ENCODE measurements at regions not wholly inside any gene's neighbourhood (a gene's known extent, or its start where the extent isn't known, plus 50 kb on each side); places are given as distances from the start of the nearest gene placed in this dataset.
"Not testable (repeated sequence)": the region's sequence is repeated elsewhere in the genome, so short reads cannot be mapped to it uniquely, and the experiment has no call there.

GRCh38 chr6:156599978-156600590 lies 177.1 kb upstream of the ARID1B start:
- DNase-seq, result no peak

DNA sequence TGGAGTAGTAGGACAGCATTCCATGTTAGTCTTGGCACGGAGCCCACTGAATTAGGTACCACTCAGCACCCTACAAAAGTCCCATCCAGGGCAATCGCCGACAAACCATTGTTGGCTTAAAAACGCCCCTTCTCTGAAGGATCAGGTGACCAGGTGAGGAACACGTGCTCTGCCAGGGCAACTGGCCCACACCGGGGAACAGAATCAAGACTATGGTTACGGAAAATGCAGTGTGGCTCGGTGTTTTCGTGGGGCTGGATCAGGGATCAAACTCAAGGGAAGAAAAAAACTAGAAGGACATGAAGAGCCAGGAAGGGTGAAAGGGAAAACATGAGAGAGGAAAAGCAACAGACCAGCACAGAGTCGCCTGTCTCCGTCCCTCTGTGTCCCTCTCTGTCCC lies 177.8 kb upstream of the ARID1B start:
- DNase-seq, result no peak

DNA sequence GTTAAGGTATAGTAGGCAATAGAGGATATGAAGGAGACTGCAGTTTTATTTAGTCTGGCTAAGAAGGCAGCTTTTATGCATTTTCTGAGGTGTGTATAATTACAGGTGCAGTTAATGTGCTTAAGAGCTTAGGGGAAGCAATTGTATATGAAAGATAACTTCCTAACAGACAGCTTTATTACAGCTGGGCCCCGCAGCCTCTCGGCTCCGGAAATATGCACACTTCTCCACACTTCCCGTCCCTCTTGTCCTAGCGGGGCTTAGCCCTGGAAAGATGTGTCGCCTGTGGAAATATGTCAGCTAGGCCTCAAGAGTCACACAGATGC lies 178.4 kb upstream of the ARID1B start:
- DNase-seq, result no peak

- no peak for DNase-seq
These were observed 178.9 kb upstream of the ARID1B start for GRCh38 chr6:156598071-156598854.

- DNase-seq, result no peak
These were observed 180.1 kb upstream of the ARID1B start for GRCh38 chr6:156597095-156597494.

GRCh38 chr6:156595476-156595875 lies 181.7 kb upstream of the ARID1B start:
- DNase-seq, result no peak

DNA sequence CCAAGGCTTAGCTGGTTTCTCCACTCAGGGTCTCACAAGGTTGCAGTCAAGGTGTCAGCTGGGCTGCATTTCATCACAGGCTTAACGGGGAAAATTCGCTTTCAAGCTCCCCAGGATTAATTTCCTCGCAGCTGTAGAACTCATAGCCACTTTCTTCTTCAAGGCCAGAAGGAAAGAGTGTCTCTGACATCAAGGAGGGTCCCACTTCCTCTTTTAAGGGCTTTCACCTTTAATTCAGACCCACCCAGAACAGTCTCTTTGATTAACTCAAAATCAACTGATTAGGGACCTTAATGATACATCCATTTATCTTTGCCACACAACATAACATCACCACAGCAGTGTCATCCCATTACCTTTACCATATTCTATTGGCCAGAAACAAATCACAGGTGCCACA lies 183.3 kb upstream of the ARID1B start:
- no peak for DNase-seq

GRCh38 chr6:156593127-156593526 lies 184.1 kb upstream of the ARID1B start:
- DNase-seq, result no peak

DNA sequence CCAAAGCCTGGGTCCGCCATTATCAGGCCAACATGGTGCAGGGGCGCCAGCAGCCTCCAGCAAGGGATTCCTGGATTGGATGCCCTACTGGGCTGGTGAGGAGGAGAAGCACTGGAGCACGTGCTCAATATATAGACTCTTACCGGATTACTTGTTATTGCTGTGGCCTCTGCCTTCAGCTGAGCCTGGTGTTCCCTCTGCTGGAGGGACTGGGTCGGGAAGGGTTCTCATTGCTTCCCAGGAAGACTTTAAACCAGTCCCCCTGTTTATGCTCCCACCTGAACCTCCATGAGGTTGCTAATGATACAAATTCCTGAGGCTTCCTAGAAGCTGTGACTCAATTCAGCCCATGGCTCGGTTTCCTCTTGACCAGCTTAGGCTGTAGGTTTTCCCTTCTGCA lies 186.7 kb upstream of the ARID1B start:
- no peak for DNase-seq

DNA sequence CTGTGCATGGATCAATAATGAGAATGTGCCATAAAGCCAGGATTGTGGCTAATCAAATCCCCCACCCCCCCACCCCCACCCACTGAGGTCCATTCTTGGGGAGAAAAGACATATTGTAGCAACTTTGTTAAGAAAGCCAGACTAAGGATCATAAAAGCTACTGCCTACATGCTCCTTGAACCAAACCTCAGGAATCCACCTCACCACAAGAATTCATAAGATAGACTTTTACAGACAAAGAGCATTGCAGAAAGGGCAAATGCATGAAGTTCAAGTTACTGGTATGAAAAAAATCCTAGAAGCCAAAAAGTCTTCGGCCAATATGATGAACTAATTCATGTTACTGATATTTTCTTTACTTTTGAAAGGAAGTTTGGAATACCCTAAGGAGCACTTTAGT lies 187.9 kb upstream of the ARID1B start:
- no peak for DNase-seq

DNA sequence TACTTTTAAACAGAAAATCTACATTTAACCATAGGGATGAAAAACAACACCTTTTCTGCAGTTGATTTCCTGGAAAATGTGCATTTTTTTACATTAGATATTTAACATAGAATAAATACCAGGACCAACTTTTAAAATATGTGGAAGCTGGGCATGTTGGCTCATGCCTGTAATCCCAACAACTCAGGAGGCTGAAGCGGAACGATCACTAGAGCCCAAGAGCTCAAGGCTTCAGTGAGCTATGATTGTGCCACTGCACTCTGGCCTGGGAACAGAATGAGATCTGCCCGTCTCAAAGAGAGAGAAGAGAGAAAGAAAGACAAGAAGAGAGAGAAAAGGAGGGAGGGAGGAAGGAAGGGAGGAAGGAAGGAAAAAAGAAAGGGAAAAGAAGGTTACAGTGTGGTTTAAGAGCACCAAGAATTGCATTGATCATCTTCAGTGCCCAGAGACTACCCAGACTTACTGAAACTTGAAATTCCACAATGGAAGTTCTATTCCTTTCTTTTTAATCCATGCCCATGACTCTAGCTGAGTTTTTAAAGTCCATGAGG lies 189.4 kb upstream of the ARID1B start:
- DNase-seq, result no peak

- DNase-seq, result no peak
These were observed 190.1 kb upstream of the ARID1B start for GRCh38 chr6:156587071-156587470.

- DNase-seq, result no peak
These were observed 191.3 kb upstream of the ARID1B start for GRCh38 chr6:156585859-156586258.

- not testable (repeated sequence) for DNase-seq
These were observed 193.1 kb upstream of the ARID1B start for GRCh38 chr6:156584121-156584520.

DNA sequence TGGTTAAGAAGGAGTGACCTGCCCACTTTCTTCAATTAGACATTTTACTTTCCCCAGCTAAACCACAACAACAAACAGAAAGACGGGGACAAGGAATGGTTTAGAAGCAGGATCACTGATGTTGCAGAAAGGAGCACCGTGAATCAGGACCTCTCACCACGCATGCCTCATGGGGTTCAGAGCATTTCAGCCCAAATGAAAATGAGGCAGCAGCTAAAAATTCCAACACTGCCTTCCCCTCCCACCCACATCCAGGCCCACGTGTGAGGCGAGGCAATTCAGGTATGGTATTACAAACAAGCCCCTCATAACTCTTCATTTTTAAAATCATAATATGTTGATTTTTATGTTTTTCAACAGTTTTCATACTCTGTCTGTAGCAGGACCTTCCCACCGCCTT lies 194.1 kb upstream of the ARID1B start:
- DNase-seq, result no peak

- no peak for DNase-seq
These were observed 194.6 kb upstream of the ARID1B start for GRCh38 chr6:156582509-156582992.

GRCh38 chr6:156579564-156579963 lies 197.6 kb upstream of the ARID1B start:
- no peak for DNase-seq

DNA sequence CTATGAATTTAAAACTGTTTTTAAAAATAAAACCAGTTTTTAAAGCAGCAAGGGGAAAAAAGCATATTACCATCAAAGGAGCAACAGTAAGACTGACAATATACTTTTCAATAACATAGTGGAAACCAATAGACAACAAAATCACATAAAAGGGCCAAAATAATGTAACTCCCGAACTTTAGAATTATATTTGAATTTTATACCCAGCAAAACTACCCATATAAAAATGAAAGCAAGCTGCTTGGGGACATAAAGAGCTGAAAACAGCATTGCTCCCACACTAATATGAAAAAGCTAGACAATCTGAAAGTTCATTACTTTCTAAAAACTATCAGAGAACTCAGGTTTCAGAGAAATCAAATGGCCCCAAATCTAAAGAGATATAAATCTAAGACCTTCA lies 199.4 kb upstream of the ARID1B start:
- no peak for DNase-seq

GRCh38 chr6:156575361-156575760 lies 201.8 kb upstream of the ARID1B start:
- DNase-seq, result no peak

DNA sequence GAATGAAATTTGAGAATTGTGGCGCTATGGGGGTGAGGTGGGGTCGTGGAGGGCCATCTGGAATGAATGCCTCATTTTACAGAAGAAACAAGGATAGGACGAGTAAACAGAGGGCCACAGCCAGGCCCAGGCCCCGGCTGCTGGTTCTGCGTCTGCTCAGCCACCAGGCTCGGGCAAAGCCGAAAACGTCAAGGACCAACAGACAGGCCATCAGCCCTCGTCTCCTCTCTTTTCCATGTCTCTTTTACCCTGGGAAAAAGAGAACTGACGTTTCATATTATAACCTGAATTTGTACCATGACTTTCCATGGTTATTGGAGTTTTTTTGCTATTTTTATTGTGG lies 212.4 kb upstream of the ARID1B start:
- no peak for DNase-seq

- peak; percentile 21 for DNase-seq
These were observed 212.9 kb upstream of the ARID1B start for GRCh38 chr6:156564127-156564806.

GRCh38 chr6:156563714-156564113 lies 213.5 kb upstream of the ARID1B start:
- DNase-seq, result no peak

GRCh38 chr6:156562636-156563035 lies 214.5 kb upstream of the ARID1B start:
- DNase-seq, result no peak

DNA sequence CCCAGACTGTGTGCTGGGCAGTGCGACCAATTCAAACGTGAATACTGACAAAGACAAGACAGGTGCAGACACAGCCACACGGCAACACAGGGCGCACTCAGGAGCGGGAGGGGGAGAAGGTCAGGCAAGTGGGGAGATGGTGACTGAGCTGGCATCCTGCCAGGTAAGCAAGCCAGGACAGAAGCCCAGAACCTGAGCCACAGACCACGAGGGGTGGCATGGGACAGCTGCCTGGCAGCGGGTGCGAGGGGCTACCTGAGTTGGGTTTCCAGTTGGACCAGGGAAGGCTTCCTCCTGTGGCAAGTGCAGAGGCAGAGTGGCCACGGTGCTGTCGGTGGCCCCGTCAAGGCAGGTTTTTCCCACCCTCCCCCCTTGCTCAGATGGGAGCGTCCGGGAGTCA lies 215.2 kb upstream of the ARID1B start:
- no peak for DNase-seq

Measured in HCEC 1CT (cell line).